ENCODE measurements at regions not wholly inside any gene's neighbourhood (a gene's known extent, or its start where the extent isn't known, plus 50 kb on each side); places are given as distances from the start of the nearest gene placed in this dataset.

DNA sequence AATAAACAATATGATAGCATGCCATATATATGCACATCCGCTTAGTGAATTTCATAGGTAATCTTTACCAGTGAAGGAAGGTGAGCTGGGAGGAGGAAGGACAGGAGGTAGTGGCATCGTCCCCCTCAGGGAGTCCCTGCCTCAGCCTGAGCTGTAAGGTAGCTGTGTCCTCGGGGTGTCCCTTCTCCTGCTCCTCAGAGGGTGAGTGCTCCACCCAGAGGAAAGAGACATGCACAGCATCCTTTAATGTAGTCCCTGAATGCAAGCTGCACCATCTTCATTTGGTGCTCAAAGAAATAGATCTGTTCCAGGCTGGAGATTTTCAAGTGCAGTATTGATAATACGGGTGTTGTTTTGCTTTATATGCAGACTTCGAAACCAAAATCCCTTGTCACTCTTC, 330.4 kb upstream of the SFRP2 start:
- TF ChIP-seq, protein P1, sequence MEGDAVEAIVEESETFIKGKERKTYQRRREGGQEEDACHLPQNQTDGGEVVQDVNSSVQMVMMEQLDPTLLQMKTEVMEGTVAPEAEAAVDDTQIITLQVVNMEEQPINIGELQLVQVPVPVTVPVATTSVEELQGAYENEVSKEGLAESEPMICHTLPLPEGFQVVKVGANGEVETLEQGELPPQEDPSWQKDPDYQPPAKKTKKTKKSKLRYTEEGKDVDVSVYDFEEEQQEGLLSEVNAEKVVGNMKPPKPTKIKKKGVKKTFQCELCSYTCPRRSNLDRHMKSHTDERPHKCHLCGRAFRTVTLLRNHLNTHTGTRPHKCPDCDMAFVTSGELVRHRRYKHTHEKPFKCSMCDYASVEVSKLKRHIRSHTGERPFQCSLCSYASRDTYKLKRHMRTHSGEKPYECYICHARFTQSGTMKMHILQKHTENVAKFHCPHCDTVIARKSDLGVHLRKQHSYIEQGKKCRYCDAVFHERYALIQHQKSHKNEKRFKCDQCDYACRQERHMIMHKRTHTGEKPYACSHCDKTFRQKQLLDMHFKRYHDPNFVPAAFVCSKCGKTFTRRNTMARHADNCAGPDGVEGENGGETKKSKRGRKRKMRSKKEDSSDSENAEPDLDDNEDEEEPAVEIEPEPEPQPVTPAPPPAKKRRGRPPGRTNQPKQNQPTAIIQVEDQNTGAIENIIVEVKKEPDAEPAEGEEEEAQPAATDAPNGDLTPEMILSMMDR (IDR thresholded peaks at IDR 0.05; ENCODE audit: borderline replicate concordance, extremely low read depth, low read length, poor library complexity, severe bottlenecking), result peak; percentile 24
- TF ChIP-seq EZH2 (IDR thresholded peaks at IDR 0.05; ENCODE audit: borderline replicate concordance, low read depth, low read length, severe bottlenecking), result no peak

All from DND-41 (cell line).